Fibroblast of mammary gland (primary cell): ENCODE measurements at regions not wholly inside any gene's neighbourhood (a gene's known extent, or its start where the extent isn't known, plus 50 kb on each side); places are given as distances from the start of the nearest gene placed in this dataset.
"Not testable (repeated sequence)": the region's sequence is repeated elsewhere in the genome, so short reads cannot be mapped to it uniquely, and the experiment has no call there.

Experiments used
- DNase-seq: peaks from one replicate; pipeline ENCODE4 v3.0.0-alpha.2; 2010; ENCODE audit warnings: low read depth
- H3K4me3 ChIP-seq: 2 replicates; pipeline ENCODE4 v1.5.1; 2011; ENCODE audit warnings: low read depth, mild to moderate bottlenecking, low read length, moderate library complexity; ENCODE audit not compliant: control insufficient read depth
- CTCF ChIP-seq: conservative IDR thresholded peaks from 2 replicates; pipeline ENCODE4 v1.5.1; 2011; ENCODE audit warnings: low read depth, low read length, inconsistent platforms; ENCODE audit not compliant: control insufficient read depth, insufficient read depth

DNA sequence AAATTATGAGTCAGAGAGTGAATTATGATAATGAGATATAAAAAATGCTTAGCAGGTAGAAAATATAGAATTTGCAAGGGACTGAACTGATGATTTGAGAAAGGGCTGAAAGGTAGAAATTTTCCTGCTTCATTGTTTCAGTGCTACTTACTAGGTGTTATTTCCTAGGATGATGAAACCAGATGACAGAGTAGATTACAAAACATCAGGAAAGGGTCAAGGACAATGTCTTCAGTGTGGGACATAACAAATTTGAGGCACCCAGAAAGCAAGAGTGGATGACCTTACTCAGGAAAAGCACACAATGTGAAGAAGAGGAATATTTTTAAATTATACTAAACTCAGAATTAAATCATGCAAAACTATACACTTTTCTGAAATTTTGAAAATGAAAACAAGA lies 102.1 kb downstream of the SHCBP1 start:
- no peak for DNase-seq
- no peak for TF ChIP-seq CTCF
- no peak overlapping the region for H3K4me3 ChIP-seq

- DNase-seq: no peak
- TF ChIP-seq CTCF: no peak
- H3K4me3 ChIP-seq: no peak overlapping the region
Measured at GRCh38 chr16:46496701-46497100, 124.5 kb downstream of the SHCBP1 start.

GRCh38 chr16:46482895-46483294 lies 138.3 kb downstream of the SHCBP1 start:
- TF ChIP-seq CTCF: no peak
- no peak for DNase-seq
- H3K4me3 ChIP-seq: no peak overlapping the region

- no peak overlapping the region for H3K4me3 ChIP-seq
- no peak for TF ChIP-seq CTCF
- no peak for DNase-seq
Measured at GRCh38 chr16:46466239-46466638, 154.9 kb downstream of the SHCBP1 start.

DNA sequence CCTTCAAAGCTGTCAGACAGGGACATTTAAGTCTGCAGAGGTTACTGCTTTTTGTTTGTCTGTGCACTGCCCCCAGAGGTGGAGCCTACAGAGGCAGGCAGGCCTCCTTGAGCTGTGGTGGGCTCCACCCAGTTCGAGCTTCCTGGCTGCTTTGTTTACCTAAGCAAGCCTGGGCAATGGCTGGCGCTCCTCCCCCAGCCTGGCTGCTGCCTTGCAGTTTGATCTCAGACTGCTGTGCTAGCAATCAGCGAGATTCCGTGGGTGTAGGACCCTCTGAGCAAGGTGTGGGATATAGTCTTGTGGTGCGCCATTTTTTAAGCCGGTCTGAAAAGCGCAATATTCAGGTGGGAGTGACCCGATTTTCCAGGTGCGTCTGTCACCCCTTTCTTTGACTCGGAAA lies 166.4 kb downstream of the SHCBP1 start:
- not testable (repeated sequence) for H3K4me3 ChIP-seq, DNase-seq

DNA sequence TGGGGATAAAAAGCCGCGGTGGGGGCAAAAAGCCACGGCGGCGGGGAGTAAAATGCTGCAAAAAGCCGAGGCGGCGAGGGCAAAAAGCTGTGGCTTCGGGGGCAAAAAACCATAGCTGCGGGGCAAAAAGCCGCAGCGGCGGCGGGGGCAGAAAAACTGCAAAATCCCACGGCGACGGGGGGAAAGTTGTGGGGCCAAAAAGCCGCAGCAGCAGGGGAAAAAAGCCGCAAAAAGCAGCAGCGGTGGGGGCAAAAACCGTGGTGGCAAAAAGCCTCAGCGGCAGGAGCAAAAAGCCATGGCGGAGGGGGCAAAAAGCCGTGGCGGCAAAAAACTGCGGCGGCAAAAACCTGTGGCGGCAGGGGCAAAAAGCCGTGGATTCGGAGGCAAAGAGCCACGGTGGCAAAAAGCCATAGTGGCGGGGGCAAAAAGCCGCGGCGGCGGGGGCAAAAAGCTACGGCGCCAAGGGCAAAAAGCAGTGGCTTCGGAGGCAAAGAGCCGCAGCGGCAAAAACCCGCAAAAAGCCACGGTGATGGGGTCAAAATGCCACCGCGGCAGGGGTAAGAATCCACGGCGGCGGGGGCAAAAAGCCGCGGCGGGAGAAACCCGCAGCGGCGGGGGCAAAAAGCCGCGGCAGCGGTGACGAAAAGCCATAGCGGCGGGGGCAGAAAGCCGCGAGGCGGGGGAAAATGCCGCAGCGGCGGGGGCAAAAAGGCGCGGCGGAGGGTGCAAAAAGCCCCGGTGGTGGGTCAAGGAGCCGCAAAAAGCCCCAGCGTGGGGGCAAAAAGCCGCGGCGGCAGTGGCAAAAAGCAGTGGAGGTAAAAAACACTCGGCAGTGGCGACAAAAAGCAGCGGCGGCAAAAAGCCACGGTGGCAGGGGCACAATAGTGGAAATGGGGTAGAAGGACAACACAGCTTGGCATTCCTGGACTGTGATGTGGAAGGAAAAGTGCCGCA lies 192.8 kb downstream of the SHCBP1 start:
- no peak overlapping the region for H3K4me3 ChIP-seq
- TF ChIP-seq CTCF: no peak
- DNase-seq: no peak

- no peak for DNase-seq
- no peak for TF ChIP-seq CTCF
- no peak overlapping the region for H3K4me3 ChIP-seq
Measured at GRCh38 chr16:46427340-46428107, 193.7 kb downstream of the SHCBP1 start.
